Thyroid gland (tissue), 4 donors: ENCODE measurements at regions not wholly inside any gene's neighbourhood (a gene's known extent, or its start where the extent isn't known, plus 50 kb on each side); places are given as distances from the start of the nearest gene placed in this dataset.

Experiments used
- DNase-seq, 2 donors: peaks; one replicate each; pipeline ENCODE4 v3.0.0-alpha.2; 2019
- H3K27ac ChIP-seq, 3 donors: fragments of 200-600 bp; sonication (generic); 1 replicate in 2 of 3; 2 replicates in 1 of 3; pipeline ENCODE4 v1.5.1; 2016 to 2019; ENCODE audit warnings: mild to moderate bottlenecking in 1 of 3, moderate library complexity in 1 of 3
- H3K27me3 ChIP-seq: fragments of 200-600 bp; sonication (generic); one replicate; pipeline ENCODE4 v1.5.1; 2019
- H3K36me3 ChIP-seq, 2 donors: fragments of 200-600 bp; sonication (generic); one replicate each; pipeline ENCODE4 v1.5.1; 2016 to 2019
- H3K4me1 ChIP-seq, 2 donors: fragments of 200-600 bp; sonication (generic); one replicate each; pipeline ENCODE4 v1.5.1; 2017 to 2019
- H3K4me3 ChIP-seq, 3 donors: fragments of 200-600 bp; sonication (generic); replicated peaks in 1 of 3; 1 replicate in 2 of 3; 2 replicates in 1 of 3; pipeline ENCODE4 v1.5.1; 2016; ENCODE audit warnings: mild to moderate bottlenecking in 1 of 3
- H3K9me3 ChIP-seq: fragments of 200-600 bp; sonication (generic); one replicate; pipeline ENCODE4 v1.5.1; 2017
- CTCF ChIP-seq, 6 experiments: fragments of 200-600 bp in 3 of 6; fragments of 450-650 bp in 3 of 6; sonication (generic) in 3 of 6; IDR thresholded peaks; one replicate each; pipeline ENCODE4 v1.5.1; 2016 to 2019; ENCODE audit warnings: antibody characterized with exemption in 6 of 6, mild to moderate bottlenecking in 2 of 6, inconsistent platforms in 1 of 6, moderate library complexity in 1 of 6
- POLR2A ChIP-seq, 2 donors: fragments of 450-650 bp; IDR thresholded peaks; one replicate each; pipeline ENCODE4 v1.6.1; 2017; ENCODE audit warnings: antibody characterized with exemption in 2 of 2, mild to moderate bottlenecking in 2 of 2, moderate library complexity in 1 of 2
- WGBS, 2 donors: methylation state at CpG; one replicate each; pipeline ENCODE4 v1.1.5; 2017; 5-methylcytosine and 5-hydroxymethylcytosine counted together
- intact Hi-C: fragments of 100-400 bp; cut with DNase I; formaldehyde crosslinking; loops from one replicate; pipeline ENCODE4 v1.15.1; 2023

GRCh38 chr13:76036176-76036575 lies 400.0 kb downstream of the LMO7 start:
- Histone ChIP-seq H3K4me3 (no peak overlapping the region), H3K4me1 (no peaks in the 10 kb centered on the region), H3K36me3 (no peaks in the 10 kb centered on the region), H3K27ac (no peak overlapping the region), H3K27me3 (no peaks in the 10 kb centered on the region), H3K9me3 (no peaks in the 10 kb centered on the region)
- intact Hi-C loops = no loop called here
- DNase-seq = no peak
- no peak for TF ChIP-seq CTCF (IDR thresholded peaks at IDR 0.05)
- TF ChIP-seq POLR2A (IDR thresholded peaks at IDR 0.05) = no peak
- 61 to 66% methylated on average over 1 of the region's 1 CpG for WGBS, 2 donors

- no peaks in the 10 kb centered on the region for H3K27me3 ChIP-seq
- intact Hi-C loops = no loop called here
These were observed 399.6 kb downstream of the LMO7 start for GRCh38 chr13:76035711-76036110.

DNA sequence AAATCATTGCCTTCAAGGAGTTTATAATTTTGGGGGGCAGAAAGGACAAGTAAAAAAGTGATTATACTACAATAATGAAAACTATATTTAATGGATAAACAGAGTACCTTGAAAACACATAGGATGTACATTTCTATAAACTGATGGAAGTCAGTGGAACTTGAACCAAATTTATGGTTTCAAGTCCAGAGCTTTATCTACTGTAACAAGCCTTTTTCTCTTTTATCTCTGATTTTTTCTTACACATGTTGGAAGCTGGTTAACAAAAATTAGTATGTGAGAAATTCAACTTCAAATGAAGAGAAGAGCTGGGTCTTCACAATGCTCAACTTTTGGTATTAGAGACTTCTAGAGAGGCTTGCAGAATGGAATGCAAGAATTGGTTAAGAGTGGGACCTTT lies 393.6 kb downstream of the LMO7 start:
- H3K36me3 ChIP-seq = no peaks in the 10 kb centered on the region
- TF ChIP-seq CTCF (IDR thresholded peaks at IDR 0.05) = no peak
- no peak for TF ChIP-seq POLR2A (IDR thresholded peaks at IDR 0.05)
- no peak overlapping the region for H3K27ac ChIP-seq
- no peak overlapping the region for H3K4me3 ChIP-seq
- no peaks in the 10 kb centered on the region for H3K9me3 ChIP-seq
- no peak for DNase-seq
- H3K4me1 ChIP-seq = no peaks in the 10 kb centered on the region
- intact Hi-C loops = loop anchor here (10.0 kb wide), 1 partner anchor 145 kb away; no protein-coding TSS in a partner anchor
- no peaks in the 10 kb centered on the region for H3K27me3 ChIP-seq

More at GRCh38 chr13:76035711-76036110, 399.6 kb downstream of the LMO7 start:
- Histone ChIP-seq H3K36me3 (no peaks in the 10 kb centered on the region), H3K9me3 (no peaks in the 10 kb centered on the region), H3K4me3 (no peak overlapping the region), H3K27ac (no peak overlapping the region), H3K4me1 (no peaks in the 10 kb centered on the region)
- TF ChIP-seq CTCF (IDR thresholded peaks at IDR 0.05) (no peak), POLR2A (IDR thresholded peaks at IDR 0.05) (no peak)
- no peak for DNase-seq
- WGBS, 2 donors = 68 to 74% methylated on average over 1 of the region's 1 CpG

DNA sequence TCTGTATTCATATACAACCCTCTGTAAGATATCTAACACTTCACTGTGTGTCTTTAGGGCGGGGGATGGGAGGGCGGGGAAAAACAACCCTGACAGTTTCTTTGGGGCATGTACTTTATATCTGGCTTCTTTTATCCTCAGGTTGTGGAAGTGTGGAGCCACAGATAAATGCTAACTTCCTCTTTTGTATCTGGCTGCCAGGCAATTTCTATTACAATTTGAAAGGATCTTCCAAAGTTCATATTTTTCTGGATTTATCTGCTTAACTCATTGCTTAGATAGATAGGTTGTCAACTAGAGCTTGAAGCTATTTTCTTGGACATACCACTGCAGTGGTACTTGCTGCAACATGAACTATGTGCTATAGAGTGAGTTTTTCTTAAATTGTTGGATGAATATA lies 393.0 kb downstream of the LMO7 start:
- no peaks in the 10 kb centered on the region for H3K27me3 ChIP-seq
- no peak overlapping the region for H3K4me3 ChIP-seq
- no peaks in the 10 kb centered on the region for H3K36me3 ChIP-seq
- H3K9me3 ChIP-seq = no peaks in the 10 kb centered on the region
- intact Hi-C loops = loop anchor here (10.0 kb wide), 1 partner anchor 144 kb away; no protein-coding TSS in a partner anchor
- H3K4me1 ChIP-seq = no peaks in the 10 kb centered on the region
- no peak overlapping the region for H3K27ac ChIP-seq
- DNase-seq = no peak
- no peak for TF ChIP-seq CTCF (IDR thresholded peaks at IDR 0.05)
- TF ChIP-seq POLR2A (IDR thresholded peaks at IDR 0.05) = no peak
- 92 to 95% methylated on average over 2 of the region's 2 CpGs for WGBS, 2 donors

DNA sequence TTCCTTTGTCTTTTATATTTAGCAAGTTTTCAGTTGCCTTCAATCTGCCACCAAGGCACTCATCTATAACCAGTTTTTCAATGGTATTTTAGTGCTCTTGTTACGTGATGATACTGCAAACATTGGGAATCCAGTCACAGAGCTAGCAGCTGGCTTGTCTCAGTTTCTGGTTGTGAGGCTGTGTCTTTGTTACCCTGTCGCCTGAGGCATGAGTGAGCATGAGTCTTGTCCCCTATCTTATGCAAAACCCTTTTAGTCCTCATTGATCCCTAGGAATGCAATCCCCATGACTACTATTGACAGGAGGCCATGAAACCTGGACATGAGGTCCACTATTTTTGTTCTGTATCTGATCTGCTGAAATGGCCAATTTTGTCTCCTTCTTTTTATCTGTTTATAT lies 391.0 kb downstream of the LMO7 start:
- TF ChIP-seq CTCF (IDR thresholded peaks at IDR 0.05) = no peak
- no peak for TF ChIP-seq POLR2A (IDR thresholded peaks at IDR 0.05)
- Histone ChIP-seq H3K4me3 (no peak overlapping the region), H3K9me3 (no peaks in the 10 kb centered on the region), H3K27me3 (no peaks in the 10 kb centered on the region), H3K36me3 (no peaks in the 10 kb centered on the region), H3K27ac (no peak overlapping the region), H3K4me1 (no peaks in the 10 kb centered on the region)
- WGBS, 2 donors = 83 to 89% methylated on average over 2 of the region's 2 CpGs
- intact Hi-C loops = loop anchor here (10.0 kb wide), 1 partner anchor 142 kb away; no protein-coding TSS in a partner anchor
- DNase-seq = no peak
